Hepatocyte (in vitro differentiated cells): ENCODE measurements at regions not wholly inside any gene's neighbourhood (a gene's known extent, or its start where the extent isn't known, plus 50 kb on each side); places are given as distances from the start of the nearest gene placed in this dataset.

Experiments used
- EZH2phosphoT487 ChIP-seq: fragments of 200-600 bp; sonication (generic); IDR thresholded peaks from one replicate; pipeline ENCODE4 v1.6.1; 2018; ENCODE audit warnings: antibody characterized with exemption, mild to moderate bottlenecking, low read depth, moderate library complexity; ENCODE audit not compliant: unreplicated experiment, severe bottlenecking
- TF ChIP-seq, protein P1 (sequence below): fragments of 200-600 bp; sonication (generic); IDR thresholded peaks from 2 replicates; pipeline ENCODE4 v1.5.1; 2016; ENCODE audit warnings: antibody characterized with exemption, mild to moderate bottlenecking; ENCODE audit not compliant: poor library complexity

DNA sequence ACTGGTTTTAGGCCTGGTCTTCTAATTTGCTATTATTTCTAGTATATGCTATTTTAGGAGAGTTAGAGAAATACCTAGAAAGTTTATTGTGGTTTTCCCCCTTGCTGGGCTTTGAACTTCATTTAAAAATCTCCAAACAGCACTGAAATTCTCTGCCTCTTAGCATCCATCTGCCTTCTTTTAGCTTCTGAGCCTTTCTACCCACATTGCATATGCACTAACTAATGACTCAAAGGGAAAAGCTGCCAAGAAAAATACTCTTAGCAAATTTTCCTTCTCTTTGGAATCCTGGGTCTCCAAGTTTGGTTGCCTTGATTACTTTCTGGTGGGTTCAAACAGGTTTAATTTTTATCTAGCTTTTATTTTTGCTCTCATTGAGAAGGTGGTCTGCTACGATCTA is 408.4 kb upstream of the PTBP2 start:
- TF ChIP-seq, protein P1, sequence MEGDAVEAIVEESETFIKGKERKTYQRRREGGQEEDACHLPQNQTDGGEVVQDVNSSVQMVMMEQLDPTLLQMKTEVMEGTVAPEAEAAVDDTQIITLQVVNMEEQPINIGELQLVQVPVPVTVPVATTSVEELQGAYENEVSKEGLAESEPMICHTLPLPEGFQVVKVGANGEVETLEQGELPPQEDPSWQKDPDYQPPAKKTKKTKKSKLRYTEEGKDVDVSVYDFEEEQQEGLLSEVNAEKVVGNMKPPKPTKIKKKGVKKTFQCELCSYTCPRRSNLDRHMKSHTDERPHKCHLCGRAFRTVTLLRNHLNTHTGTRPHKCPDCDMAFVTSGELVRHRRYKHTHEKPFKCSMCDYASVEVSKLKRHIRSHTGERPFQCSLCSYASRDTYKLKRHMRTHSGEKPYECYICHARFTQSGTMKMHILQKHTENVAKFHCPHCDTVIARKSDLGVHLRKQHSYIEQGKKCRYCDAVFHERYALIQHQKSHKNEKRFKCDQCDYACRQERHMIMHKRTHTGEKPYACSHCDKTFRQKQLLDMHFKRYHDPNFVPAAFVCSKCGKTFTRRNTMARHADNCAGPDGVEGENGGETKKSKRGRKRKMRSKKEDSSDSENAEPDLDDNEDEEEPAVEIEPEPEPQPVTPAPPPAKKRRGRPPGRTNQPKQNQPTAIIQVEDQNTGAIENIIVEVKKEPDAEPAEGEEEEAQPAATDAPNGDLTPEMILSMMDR: no peak
- TF ChIP-seq EZH2phosphoT487: no peak
